ENCODE measurements at regions not wholly inside any gene's neighbourhood (a gene's known extent, or its start where the extent isn't known, plus 50 kb on each side); places are given as distances from the start of the nearest gene placed in this dataset.
"Not testable (repeated sequence)": the region's sequence is repeated elsewhere in the genome, so short reads cannot be mapped to it uniquely, and the experiment has no call there.

GRCh38 chr7:131047651-131048304 is 279.9 kb upstream of the MKLN1 start:
- no peak for DNase-seq (ENCODE audit: low spot score)
- TF ChIP-seq, protein P1, sequence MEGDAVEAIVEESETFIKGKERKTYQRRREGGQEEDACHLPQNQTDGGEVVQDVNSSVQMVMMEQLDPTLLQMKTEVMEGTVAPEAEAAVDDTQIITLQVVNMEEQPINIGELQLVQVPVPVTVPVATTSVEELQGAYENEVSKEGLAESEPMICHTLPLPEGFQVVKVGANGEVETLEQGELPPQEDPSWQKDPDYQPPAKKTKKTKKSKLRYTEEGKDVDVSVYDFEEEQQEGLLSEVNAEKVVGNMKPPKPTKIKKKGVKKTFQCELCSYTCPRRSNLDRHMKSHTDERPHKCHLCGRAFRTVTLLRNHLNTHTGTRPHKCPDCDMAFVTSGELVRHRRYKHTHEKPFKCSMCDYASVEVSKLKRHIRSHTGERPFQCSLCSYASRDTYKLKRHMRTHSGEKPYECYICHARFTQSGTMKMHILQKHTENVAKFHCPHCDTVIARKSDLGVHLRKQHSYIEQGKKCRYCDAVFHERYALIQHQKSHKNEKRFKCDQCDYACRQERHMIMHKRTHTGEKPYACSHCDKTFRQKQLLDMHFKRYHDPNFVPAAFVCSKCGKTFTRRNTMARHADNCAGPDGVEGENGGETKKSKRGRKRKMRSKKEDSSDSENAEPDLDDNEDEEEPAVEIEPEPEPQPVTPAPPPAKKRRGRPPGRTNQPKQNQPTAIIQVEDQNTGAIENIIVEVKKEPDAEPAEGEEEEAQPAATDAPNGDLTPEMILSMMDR (IDR thresholded peaks at IDR 0.05; ENCODE audit: extremely low read depth, missing control alignments) = no peak

DNA sequence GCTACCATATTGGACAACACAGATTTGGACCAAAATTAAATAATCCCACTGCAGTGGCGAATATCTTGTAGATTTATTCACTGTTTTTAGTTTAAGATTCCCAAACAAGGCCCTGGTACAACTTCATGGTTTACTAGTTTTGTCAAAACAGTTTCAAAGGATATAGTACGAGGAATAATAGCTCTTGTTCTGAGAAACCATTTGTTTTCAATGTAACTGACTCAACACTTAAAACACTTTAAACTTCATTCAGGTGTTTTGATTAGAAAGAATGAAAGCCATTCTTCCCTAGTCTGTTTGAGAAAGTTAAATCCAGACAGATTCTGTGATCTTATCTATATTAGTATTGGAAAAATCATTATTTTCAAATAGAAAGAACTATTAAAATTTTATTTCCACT is 276.4 kb upstream of the MKLN1 start:
- TF ChIP-seq, protein P1 (IDR thresholded peaks at IDR 0.05; ENCODE audit: extremely low read depth, missing control alignments) = no peak
- DNase-seq (ENCODE audit: low spot score) = no peak

GRCh38 chr7:131052285-131052904 is 275.3 kb upstream of the MKLN1 start:
- DNase-seq (ENCODE audit: low spot score) = no peak
- TF ChIP-seq, protein P1 (IDR thresholded peaks at IDR 0.05; ENCODE audit: extremely low read depth, missing control alignments) = no peak

GRCh38 chr7:131056007-131056406 is 271.7 kb upstream of the MKLN1 start:
- TF ChIP-seq, protein P1 (IDR thresholded peaks at IDR 0.05; ENCODE audit: extremely low read depth, missing control alignments) = no peak
- no peak for DNase-seq (ENCODE audit: low spot score)

DNA sequence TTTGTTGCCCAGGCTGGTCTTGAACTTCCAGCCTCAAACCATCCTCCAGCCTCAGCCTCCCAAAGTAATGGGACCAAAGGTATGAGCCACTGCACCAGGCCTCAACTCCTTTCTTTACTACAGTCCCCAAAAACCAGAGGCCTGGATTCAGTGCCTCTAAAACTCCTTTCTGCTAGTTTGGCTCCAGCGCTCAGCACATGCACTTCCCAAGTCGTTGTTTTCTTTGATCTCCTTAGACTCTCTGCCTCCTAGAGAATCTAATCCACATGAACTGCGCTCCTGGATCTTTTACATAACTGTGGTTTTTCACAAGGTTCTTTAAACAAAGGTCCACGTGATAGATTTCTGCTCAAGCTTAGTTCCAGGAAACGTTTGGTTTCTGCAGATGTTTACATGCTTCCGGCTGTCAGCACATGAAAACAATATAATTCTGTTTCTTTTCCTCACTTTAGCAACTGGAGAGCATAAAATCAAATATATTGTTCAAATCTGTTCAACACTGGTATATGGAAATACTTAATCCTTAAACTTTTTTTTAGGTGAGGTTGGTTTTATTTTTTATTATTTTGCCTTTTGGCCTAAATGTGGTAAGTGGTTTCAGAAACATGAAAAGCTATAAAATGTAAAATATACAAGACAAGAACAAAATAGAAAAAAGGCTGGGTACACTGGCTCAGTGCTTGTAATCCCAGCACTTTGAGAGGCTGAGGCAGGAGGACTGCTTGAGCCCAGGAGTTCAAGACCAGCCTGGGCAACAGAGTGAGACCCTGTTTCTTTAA is 270.5 kb upstream of the MKLN1 start:
- peak; percentile 49 for DNase-seq (ENCODE audit: low spot score)
- TF ChIP-seq, protein P1 (IDR thresholded peaks at IDR 0.05; ENCODE audit: extremely low read depth, missing control alignments) = no peak

GRCh38 chr7:131057794-131058070 is 269.9 kb upstream of the MKLN1 start:
- DNase-seq (ENCODE audit: low spot score) = no peak
- TF ChIP-seq, protein P1 (IDR thresholded peaks at IDR 0.05; ENCODE audit: extremely low read depth, missing control alignments) = no peak

DNA sequence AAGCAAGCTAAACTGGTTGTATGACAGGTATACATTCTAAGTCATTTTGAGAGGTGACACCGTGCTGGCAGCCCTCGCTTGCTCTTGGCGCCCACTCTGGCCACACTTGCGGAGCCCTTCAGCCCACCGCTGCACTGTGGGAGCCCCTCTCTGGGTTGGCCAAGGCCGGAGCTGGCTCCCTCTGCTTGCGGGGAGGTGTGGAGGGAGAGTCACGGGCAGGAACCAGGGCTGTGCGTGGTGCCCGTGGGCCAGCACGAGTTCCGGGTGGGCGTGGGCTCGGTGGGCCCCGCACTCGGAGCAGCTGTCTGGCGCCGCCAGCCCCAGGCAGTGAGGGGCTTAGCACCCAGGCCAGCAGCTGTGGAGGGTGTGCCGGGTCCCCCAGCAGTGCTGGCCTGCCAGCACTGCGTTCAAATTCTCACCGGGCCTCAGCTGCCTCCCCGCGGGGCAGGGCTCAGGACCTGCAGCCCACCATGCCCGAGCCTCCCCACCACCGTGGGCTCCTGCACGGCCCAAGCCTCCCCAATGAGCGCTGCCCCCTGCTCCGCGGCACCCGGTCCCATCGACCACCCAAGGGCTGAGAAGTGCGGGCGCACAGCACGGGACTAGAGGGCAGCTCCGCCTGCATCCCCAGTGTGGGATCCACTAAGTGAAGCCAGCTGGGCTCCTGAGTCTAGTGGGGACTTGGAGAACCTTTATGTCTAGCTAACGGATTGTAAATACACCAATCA is 269.0 kb upstream of the MKLN1 start:
- not testable (repeated sequence) for DNase-seq (ENCODE audit: low spot score)

DNA sequence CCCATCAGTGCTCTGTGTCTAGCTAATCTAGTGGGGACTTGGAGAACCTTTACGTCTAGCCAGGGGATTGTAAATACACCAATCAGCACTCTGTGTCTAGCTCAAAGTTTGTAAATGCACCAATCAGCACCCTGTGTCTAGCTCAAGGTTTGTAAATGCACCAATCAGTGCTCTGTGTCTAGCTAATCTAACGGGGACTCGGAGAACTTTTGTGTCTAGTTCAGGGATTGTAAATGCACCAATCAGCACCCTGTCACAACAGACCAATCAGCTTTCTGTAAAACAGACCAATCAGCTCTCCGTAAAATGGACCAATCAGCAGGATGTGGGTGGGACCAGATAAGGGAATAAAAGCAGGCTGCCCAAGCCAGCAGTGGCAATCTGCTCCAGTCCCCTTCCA is 268.3 kb upstream of the MKLN1 start:
- not testable (repeated sequence) for DNase-seq (ENCODE audit: low spot score)

Data from GM20000 (cell line).